ENCODE measurements at regions not wholly inside any gene's neighbourhood (a gene's known extent, or its start where the extent isn't known, plus 50 kb on each side); places are given as distances from the start of the nearest gene placed in this dataset.

GRCh38 chr13:34401696-34402095, 540.4 kb upstream of the NBEA start:
- no peak for TF ChIP-seq CTCF (IDR thresholded peaks at IDR 0.05; ENCODE audit: low read depth, low read length)
- TF ChIP-seq EZH2phosphoT487 (IDR thresholded peaks at IDR 0.05; ENCODE audit: low read depth): no peak

Measured in OCI-LY3 (cell line).